CD14-positive monocyte (primary cell): ENCODE measurements at regions not wholly inside any gene's neighbourhood (a gene's known extent, or its start where the extent isn't known, plus 50 kb on each side); places are given as distances from the start of the nearest gene placed in this dataset.

ENCODE experiments used
- DNase-seq, 3 donors: peaks; one replicate each; pipeline ENCODE4 v3.0.0-alpha.2; 2011 to 2022
- H2AFZ ChIP-seq: 2 replicates; pipeline ENCODE4 v1.6.0; 2012; ENCODE audit warnings: mild to moderate bottlenecking, low read depth, low read length, inconsistent platforms; ENCODE audit not compliant: insufficient read depth, poor library complexity, severe bottlenecking
- H3K27ac ChIP-seq, 2 donors: 1 replicate in 1 of 2; 2 replicates in 1 of 2; pipeline ENCODE4 v1.5.1; 2012 to 2013; ENCODE audit warnings: low read length in 2 of 2, control low read depth in 1 of 2, inconsistent platforms in 1 of 2, low read depth in 1 of 2, mild to moderate bottlenecking in 1 of 2
- H3K27me3 ChIP-seq, 2 donors: one replicate each; pipeline versions ENCODE4 v1.6.0 to v1.6.1; 2011 to 2013; ENCODE audit warnings: low read length in 2 of 2; ENCODE audit not compliant: control insufficient read depth in 2 of 2, insufficient read depth in 2 of 2
- H3K36me3 ChIP-seq, 2 donors: replicated peaks in 1 of 2; 1 replicate in 1 of 2; 2 replicates in 1 of 2; pipeline versions ENCODE4 v1.5.1 to v1.6.1; 2012 to 2013; ENCODE audit warnings: low read length in 2 of 2, control low read depth in 1 of 2, inconsistent platforms in 1 of 2, mild to moderate bottlenecking in 1 of 2; ENCODE audit not compliant: insufficient read depth in 2 of 2, control insufficient read depth in 1 of 2
- H3K4me1 ChIP-seq, 2 donors: 1 replicate in 1 of 2; 2 replicates in 1 of 2; pipeline versions ENCODE4 v1.5.1 to v1.6.1; 2012 to 2013; ENCODE audit warnings: low read length in 2 of 2, control low read depth in 1 of 2, inconsistent platforms in 1 of 2, mild to moderate bottlenecking in 1 of 2, moderate library complexity in 1 of 2; ENCODE audit not compliant: insufficient read depth in 2 of 2, control insufficient read depth in 1 of 2
- H3K4me2 ChIP-seq: replicated peaks from 2 replicates; pipeline ENCODE3; 2012; ENCODE audit warnings: low read length, moderate library complexity, mild to moderate bottlenecking; ENCODE audit not compliant: poor library complexity, severe bottlenecking; ENCODE audit errors: extremely low read depth
- H3K4me3 ChIP-seq, 3 experiments: fragments of 200-600 bp in 1 of 3; sonication (generic) in 1 of 3; replicated peaks in 1 of 3; 1 replicate in 2 of 3; 2 replicates in 1 of 3; pipeline ENCODE4 v1.5.1; 2011 to 2013; ENCODE audit warnings: low read length in 3 of 3, mild to moderate bottlenecking in 3 of 3, control low read depth in 2 of 3, low read depth in 2 of 3, inconsistent platforms in 1 of 3, moderate library complexity in 1 of 3
- H3K79me2 ChIP-seq: 2 replicates; pipeline ENCODE4 v1.6.0; 2012; ENCODE audit warnings: mild to moderate bottlenecking, control low read depth, inconsistent platforms, low read length, moderate library complexity; ENCODE audit not compliant: insufficient read depth
- H3K9ac ChIP-seq: 2 replicates; pipeline ENCODE4 v1.6.0; 2017; ENCODE audit warnings: low read length, mild to moderate bottlenecking; ENCODE audit not compliant: insufficient read depth, poor library complexity, severe bottlenecking
- H3K9me3 ChIP-seq, 2 donors: replicated peaks in 1 of 2; 1 replicate in 1 of 2; 2 replicates in 1 of 2; pipeline versions ENCODE4 v1.5.1 to v1.6.1; 2012 to 2013; ENCODE audit warnings: low read length in 2 of 2, control low read depth in 1 of 2; ENCODE audit not compliant: control insufficient read depth in 1 of 2, insufficient read depth in 1 of 2
- H4K20me1 ChIP-seq: 2 replicates; pipeline ENCODE4 v1.6.0; 2012; ENCODE audit warnings: mild to moderate bottlenecking, low read length, control low read depth, moderate library complexity; ENCODE audit not compliant: insufficient read depth
- H3K27ac Mint-ChIP-seq, 7 donors: one replicate each; pipeline ENCODE4 v1.8.0; 2020; ENCODE audit warnings: mild to moderate bottlenecking in 7 of 7, mixed read lengths in 7 of 7, moderate library complexity in 6 of 7, inconsistent platforms in 2 of 7
- H3K27me3 Mint-ChIP-seq, 3 donors: one replicate each; pipeline ENCODE4 v1.8.0; 2021 to 2022; ENCODE audit warnings: low read depth in 3 of 3, mild to moderate bottlenecking in 3 of 3, mixed read lengths in 3 of 3, moderate library complexity in 3 of 3, inconsistent platforms in 1 of 3
- H3K36me3 Mint-ChIP-seq, 2 donors: one replicate each; pipeline ENCODE4 v1.8.0; 2020; ENCODE audit warnings: mixed read lengths in 2 of 2, inconsistent platforms in 1 of 2, mild to moderate bottlenecking in 1 of 2
- H3K4me1 Mint-ChIP-seq: one replicate; pipeline ENCODE4 v1.8.0; 2020; ENCODE audit warnings: mild to moderate bottlenecking, mixed read lengths
- H3K4me3 Mint-ChIP-seq, 2 donors: one replicate each; pipeline ENCODE4 v1.8.0; 2020; ENCODE audit warnings: mild to moderate bottlenecking in 2 of 2, mixed read lengths in 2 of 2, moderate library complexity in 1 of 2
- H3K9me3 Mint-ChIP-seq, 7 donors: one replicate each; pipeline ENCODE4 v1.8.0; 2020 to 2022; ENCODE audit warnings: mixed read lengths in 7 of 7, mild to moderate bottlenecking in 6 of 7, moderate library complexity in 6 of 7, inconsistent platforms in 2 of 7
- WGBS: methylation state at CpG from one replicate; pipeline ENCODE4 v1.1.5; 2013; ENCODE audit warnings: missing lambda C conversion rate; ENCODE audit not compliant: insufficient coverage; 5-methylcytosine and 5-hydroxymethylcytosine counted together
- intact Hi-C, 2 donors: fragments of 100-400 bp; cut with micrococcal nuclease; formaldehyde crosslinking; loops; one replicate each; pipeline versions ENCODE4 v1.15.0 to v1.15.1; 2023
- TF ChIP-seq, protein P1 (sequence below): fragments of 200-600 bp; IDR thresholded peaks from one replicate; pipeline ENCODE4 v1.8.0; 2022; ENCODE audit warnings: antibody characterized with exemption, mild to moderate bottlenecking

DNA sequence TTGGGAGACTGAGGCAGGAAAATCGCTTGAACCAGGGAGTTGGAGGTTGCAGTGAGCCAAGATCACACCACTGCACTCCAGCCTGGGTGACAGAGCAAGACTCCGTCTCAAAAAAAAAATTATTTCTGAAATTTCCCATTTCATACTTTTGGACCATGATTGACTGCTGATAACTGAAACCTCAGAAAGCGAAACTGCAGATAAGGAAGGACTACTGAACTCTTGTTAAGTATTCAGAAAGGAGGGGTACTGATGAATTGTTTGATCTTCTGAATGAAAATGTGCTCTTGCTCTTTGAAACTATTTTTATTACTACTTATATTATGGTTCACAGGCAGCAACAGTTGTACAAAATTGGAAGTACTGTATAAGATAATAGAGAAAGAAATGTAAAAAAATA is 69.0 kb downstream of the HDGFL1 start:
- no CpG with 5 or more reads among the region's 3 CpGs for WGBS
- peaks cover 0 to 5% (median 1%) of the 10 kb centered on the region in 7 donors for H3K9me3 Mint-ChIP-seq
- DNase-seq, result no peak
- Histone ChIP-seq H4K20me1 (no peaks in the 10 kb centered on the region), H3K9ac (no peak overlapping the region), H3K9me3 (no peaks in the 10 kb centered on the region), H3K36me3 (no peaks in the 10 kb centered on the region), H3K27ac (no peak overlapping the region), H3K79me2 (no peaks in the 10 kb centered on the region), H3K4me1 (no peaks in the 10 kb centered on the region), H3K4me2 (no peak overlapping the region), H3K27me3 (no peaks in the 10 kb centered on the region), H3K4me3 (no peak overlapping the region), H2AFZ (no peak overlapping the region)
- TF ChIP-seq, protein P1, sequence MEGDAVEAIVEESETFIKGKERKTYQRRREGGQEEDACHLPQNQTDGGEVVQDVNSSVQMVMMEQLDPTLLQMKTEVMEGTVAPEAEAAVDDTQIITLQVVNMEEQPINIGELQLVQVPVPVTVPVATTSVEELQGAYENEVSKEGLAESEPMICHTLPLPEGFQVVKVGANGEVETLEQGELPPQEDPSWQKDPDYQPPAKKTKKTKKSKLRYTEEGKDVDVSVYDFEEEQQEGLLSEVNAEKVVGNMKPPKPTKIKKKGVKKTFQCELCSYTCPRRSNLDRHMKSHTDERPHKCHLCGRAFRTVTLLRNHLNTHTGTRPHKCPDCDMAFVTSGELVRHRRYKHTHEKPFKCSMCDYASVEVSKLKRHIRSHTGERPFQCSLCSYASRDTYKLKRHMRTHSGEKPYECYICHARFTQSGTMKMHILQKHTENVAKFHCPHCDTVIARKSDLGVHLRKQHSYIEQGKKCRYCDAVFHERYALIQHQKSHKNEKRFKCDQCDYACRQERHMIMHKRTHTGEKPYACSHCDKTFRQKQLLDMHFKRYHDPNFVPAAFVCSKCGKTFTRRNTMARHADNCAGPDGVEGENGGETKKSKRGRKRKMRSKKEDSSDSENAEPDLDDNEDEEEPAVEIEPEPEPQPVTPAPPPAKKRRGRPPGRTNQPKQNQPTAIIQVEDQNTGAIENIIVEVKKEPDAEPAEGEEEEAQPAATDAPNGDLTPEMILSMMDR, result no peak
- no peak overlapping the region for H3K27ac Mint-ChIP-seq
- no peak overlapping the region for H3K4me3 Mint-ChIP-seq
- H3K27me3 Mint-ChIP-seq, result no peaks in the 10 kb centered on the region
- intact Hi-C loops, result no loop called here
- no peaks in the 10 kb centered on the region for H3K36me3 Mint-ChIP-seq
- no peaks in the 10 kb centered on the region for H3K4me1 Mint-ChIP-seq

DNA sequence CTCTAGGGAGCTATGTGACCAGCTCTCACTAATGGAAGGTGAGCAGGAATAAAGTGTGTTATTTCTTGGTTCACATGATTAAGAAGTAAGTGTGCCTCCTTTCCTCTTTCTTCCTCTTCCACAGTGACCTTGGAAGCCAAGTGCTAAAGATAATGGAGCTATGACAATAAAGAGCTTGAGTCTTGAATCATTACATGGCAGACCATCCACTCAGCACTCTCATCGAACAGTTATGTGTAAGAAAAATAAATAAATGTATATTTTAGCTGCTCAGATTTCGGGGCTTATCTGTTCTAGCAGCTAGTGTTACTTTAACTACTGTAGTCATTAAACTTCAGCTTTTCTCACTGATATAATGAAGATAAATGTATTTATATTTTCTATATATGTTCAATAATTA is 72.9 kb downstream of the HDGFL1 start:
- no peaks in the 10 kb centered on the region for H3K27me3 Mint-ChIP-seq
- H2AFZ ChIP-seq, result no peak overlapping the region

More for the DNA sequence above, 72.9 kb downstream of the HDGFL1 start:
- H4K20me1 ChIP-seq, result no peaks in the 10 kb centered on the region
- TF ChIP-seq, protein P1, result no peak
- Mint-ChIP-seq H3K36me3 (no peaks in the 10 kb centered on the region), H3K4me3 (no peak overlapping the region), H3K9me3 (peaks cover 0 to 10% (median 1%) of the 10 kb centered on the region in 7 donors), H3K4me1 (no peaks in the 10 kb centered on the region), H3K27ac (no peak overlapping the region)
- H3K9me3 ChIP-seq, result peaks cover 3 to 5% of the 10 kb centered on the region in 2 donors
- no peak overlapping the region for H3K9ac ChIP-seq
- no peak for DNase-seq
- no peaks in the 10 kb centered on the region for H3K79me2 ChIP-seq
- no peak overlapping the region for H3K4me2 ChIP-seq
- H3K36me3 ChIP-seq, result no peaks in the 10 kb centered on the region
- no peak overlapping the region for H3K4me3 ChIP-seq
- no peaks in the 10 kb centered on the region for H3K4me1 ChIP-seq
- H3K27me3 ChIP-seq, result no peaks in the 10 kb centered on the region
- WGBS, result no CpG with 5 or more reads among the region's 2 CpGs
- intact Hi-C loops, result no loop called here
- H3K27ac ChIP-seq, result no peak overlapping the region
